H9 (cell line): ENCODE measurements at regions not wholly inside any gene's neighbourhood (a gene's known extent, or its start where the extent isn't known, plus 50 kb on each side); places are given as distances from the start of the nearest gene placed in this dataset.
A peak's percentile ranks its signal among the peaks of the same experiment; 100 is the strongest.

ENCODE experiments used
- DNase-seq: peaks from one replicate; pipeline ENCODE4 v3.0.0-alpha.2; 2017
- H2AFZ ChIP-seq: one replicate; pipeline ENCODE4 v1.6.1; 2013; ENCODE audit warnings: mild to moderate bottlenecking, low read length, control low read depth, moderate library complexity
- H2AK5ac ChIP-seq: 2 replicates; pipeline ENCODE4 v1.6.1; 2013; ENCODE audit warnings: low read length, control low read depth, mixed read lengths; ENCODE audit not compliant: insufficient read length
- H2BK120ac ChIP-seq: one replicate; pipeline ENCODE4 v1.6.1; 2013; ENCODE audit warnings: low read depth, mild to moderate bottlenecking, low read length, control low read depth, inconsistent platforms; ENCODE audit not compliant: poor library complexity, severe bottlenecking
- H2BK12ac ChIP-seq: 2 replicates; pipeline ENCODE4 v1.6.1; 2013; ENCODE audit warnings: low read length, control low read depth, mixed read lengths, low read depth; ENCODE audit not compliant: insufficient read length
- H2BK15ac ChIP-seq: 2 replicates; pipeline ENCODE4 v1.6.1; 2013; ENCODE audit warnings: low read depth, low read length, control low read depth
- H2BK20ac ChIP-seq: one replicate; pipeline ENCODE4 v1.6.1; 2013; ENCODE audit warnings: low read depth, mild to moderate bottlenecking, low read length, control low read depth, inconsistent platforms; ENCODE audit not compliant: poor library complexity, severe bottlenecking
- H2BK5ac ChIP-seq: 2 replicates; pipeline ENCODE4 v1.6.1; 2013; ENCODE audit warnings: low read length, control low read depth, mixed read lengths; ENCODE audit not compliant: insufficient read length
- H3K14ac ChIP-seq: 2 replicates; pipeline ENCODE4 v1.6.1; 2013; ENCODE audit warnings: low read length, control low read depth; ENCODE audit not compliant: insufficient read depth
- H3K18ac ChIP-seq: 2 replicates; pipeline ENCODE4 v1.6.1; 2013; ENCODE audit warnings: low read depth, mild to moderate bottlenecking, mixed read lengths, low read length, control low read depth; ENCODE audit not compliant: insufficient read length
- H3K23ac ChIP-seq: 2 replicates; pipeline ENCODE4 v1.6.1; 2013; ENCODE audit warnings: low read length, control low read depth, mixed read lengths, low read depth; ENCODE audit not compliant: insufficient read length
- H3K23me2 ChIP-seq: 2 replicates; pipeline ENCODE4 v1.6.1; 2013; ENCODE audit warnings: low read depth, mild to moderate bottlenecking, mixed read lengths, low read length, control low read depth; ENCODE audit not compliant: insufficient read length, poor library complexity, severe bottlenecking
- H3K27ac ChIP-seq: 2 replicates; pipeline ENCODE4 v1.5.1; 2013; ENCODE audit warnings: low read length, control low read depth, mixed read lengths, low read depth; ENCODE audit not compliant: insufficient read length
- H3K27me3 ChIP-seq: 2 replicates; pipeline ENCODE4 v1.6.1; 2013; ENCODE audit warnings: low read length, control low read depth, inconsistent platforms; ENCODE audit not compliant: insufficient read depth
- H3K4ac ChIP-seq: 2 replicates; pipeline ENCODE4 v1.6.1; 2013; ENCODE audit warnings: low read depth, mild to moderate bottlenecking, control low read depth, inconsistent platforms, low read length, moderate library complexity
- H3K4me1 ChIP-seq: 2 replicates; pipeline ENCODE4 v1.6.1; 2013; ENCODE audit warnings: low read length, control low read depth, inconsistent platforms; ENCODE audit not compliant: insufficient read depth
- H3K4me2 ChIP-seq: 2 replicates; pipeline ENCODE4 v1.6.1; 2013; ENCODE audit warnings: low read length, control low read depth, mixed read lengths; ENCODE audit not compliant: insufficient read length, insufficient read depth
- H3K56ac ChIP-seq: 2 replicates; pipeline ENCODE4 v1.6.1; 2013; ENCODE audit warnings: low read depth, mild to moderate bottlenecking, mixed read lengths, low read length, control low read depth; ENCODE audit not compliant: insufficient read length
- H3K79me1 ChIP-seq: 2 replicates; pipeline ENCODE4 v1.6.1; 2013; ENCODE audit warnings: low read depth, mild to moderate bottlenecking, moderate library complexity, low read length, control low read depth, inconsistent platforms; ENCODE audit not compliant: insufficient read depth, poor library complexity, severe bottlenecking
- H3K79me2 ChIP-seq: 2 replicates; pipeline ENCODE4 v1.6.1; 2013; ENCODE audit warnings: low read length, control low read depth, inconsistent platforms; ENCODE audit not compliant: insufficient read depth
- H3K9ac ChIP-seq: 2 replicates; pipeline ENCODE4 v1.6.1; 2013; ENCODE audit warnings: low read length, control low read depth, mixed read lengths; ENCODE audit not compliant: insufficient read length; ENCODE audit errors: extremely low read depth
- H3K9me3 ChIP-seq: one replicate; pipeline ENCODE4 v1.6.1; 2013; ENCODE audit warnings: low read depth, low read length, inconsistent platforms; ENCODE audit not compliant: control insufficient read depth
- H3T11ph ChIP-seq: one replicate; pipeline ENCODE4 v1.6.1; 2013; ENCODE audit warnings: mild to moderate bottlenecking, low read length, control low read depth, inconsistent platforms
- H4K20me1 ChIP-seq: one replicate; pipeline ENCODE4 v1.6.1; 2013; ENCODE audit not compliant: control insufficient read depth, insufficient read length, insufficient read depth
- H4K5ac ChIP-seq: 2 replicates; pipeline ENCODE4 v1.6.1; 2013; ENCODE audit warnings: low read depth, mild to moderate bottlenecking, mixed read lengths, low read length, control low read depth; ENCODE audit not compliant: insufficient read length
- H4K8ac ChIP-seq: replicated peaks from 2 replicates; pipeline ENCODE4 v1.6.1; 2013; ENCODE audit warnings: low read length, control low read depth, mixed read lengths, low read depth; ENCODE audit not compliant: insufficient read length
- H4K91ac ChIP-seq: 2 replicates; pipeline ENCODE4 v1.6.1; 2013; ENCODE audit warnings: low read depth, mild to moderate bottlenecking, moderate library complexity, mixed read lengths, low read length, control low read depth; ENCODE audit not compliant: insufficient read length
- H3K27ac Mint-ChIP-seq, 3 experiments: 2 replicates in 2 of 3; 3 replicates in 1 of 3; pipeline ENCODE4 v1.8.0; 2020 to 2021; ENCODE audit warnings: mixed read lengths in 3 of 3, mild to moderate bottlenecking in 1 of 3, moderate library complexity in 1 of 3
- H3K27me3 Mint-ChIP-seq: 2 replicates; pipeline ENCODE4 v1.8.0; 2021; ENCODE audit warnings: low read depth, mild to moderate bottlenecking, moderate library complexity, mixed read lengths
- H3K36me3 Mint-ChIP-seq, 3 experiments: 2 replicates in 2 of 3; 3 replicates in 1 of 3; pipeline ENCODE4 v1.8.0; 2020 to 2021; ENCODE audit warnings: low read depth in 3 of 3, mixed read lengths in 3 of 3; ENCODE audit not compliant: insufficient read depth in 1 of 3
- H3K4me1 Mint-ChIP-seq, 2 experiments: 2 replicates each; pipeline ENCODE4 v1.8.0; 2020; ENCODE audit warnings: mixed read lengths in 2 of 2
- H3K4me3 Mint-ChIP-seq, 2 experiments: 2 replicates in 1 of 2; 3 replicates in 1 of 2; pipeline ENCODE4 v1.8.0; 2020 to 2021; ENCODE audit warnings: mild to moderate bottlenecking in 2 of 2, mixed read lengths in 2 of 2, moderate library complexity in 1 of 2
- H3K9me3 Mint-ChIP-seq, 2 experiments: 2 replicates in 1 of 2; 3 replicates in 1 of 2; pipeline ENCODE4 v1.8.0; 2020; ENCODE audit warnings: mild to moderate bottlenecking in 2 of 2, mixed read lengths in 2 of 2, moderate library complexity in 1 of 2
- CTCF ChIP-seq: fragments of 200-600 bp; sonication (generic); conservative IDR thresholded peaks from 3 replicates; pipeline ENCODE4 v1.8.0; 2021; ENCODE audit warnings: antibody characterized with exemption, mild to moderate bottlenecking
- WGBS: extraction: QIAGEN DNeasy Blood & Tissue Kit; methylation state at CpG from one replicate; pipeline ENCODE4 v1.1.7; 2013; ENCODE audit warnings: missing lambda C conversion rate, low lambda C conversion rate, mixed read lengths; ENCODE audit not compliant: insufficient read length; ENCODE audit errors: extremely low coverage; 5-methylcytosine and 5-hydroxymethylcytosine counted together

GRCh38 chr4:38319456-38320342 is 344.3 kb upstream of the KLF3 start:
- Mint-ChIP-seq H3K27ac (peak overlapping the region; percentile 68 to 90 (median 79); a peak in 3 of 7 replicates), H3K4me3 (no peak overlapping the region; a peak in 1 of 5 replicates), H3K36me3 (no peaks in the 10 kb centered on the region; a peak in 1 of 7 replicates), H3K27me3 (peaks cover 1% of the 10 kb centered on the region), H3K9me3 (peaks cover 0 to 8% of the 10 kb centered on the region in 2 experiments; a peak in 4 of 5 replicates), H3K4me1 (peaks cover 17 to 19% of the 10 kb centered on the region in 2 experiments)
- no peak overlapping the region for H2BK5ac ChIP-seq
- H2AK5ac ChIP-seq, result no peak overlapping the region
- no peak overlapping the region for H3K56ac ChIP-seq
- no peak overlapping the region for H3K18ac ChIP-seq
- H2BK20ac ChIP-seq, result no peak overlapping the region
- no peaks in the 10 kb centered on the region for H3K23me2 ChIP-seq
- TF ChIP-seq CTCF, result peak; percentile 95
- H2BK120ac ChIP-seq, result no peak overlapping the region
- no peak overlapping the region for H4K5ac ChIP-seq
- no peak overlapping the region for H3K4ac ChIP-seq
- no peak overlapping the region for H3K4me2 ChIP-seq
- no peak overlapping the region for H3K23ac ChIP-seq
- H2BK15ac ChIP-seq, result no peak overlapping the region
- H3K79me2 ChIP-seq, result no peaks in the 10 kb centered on the region
- DNase-seq, result peak; percentile 91
- H4K91ac ChIP-seq, result no peak overlapping the region
- H3K4me1 ChIP-seq, result no peaks in the 10 kb centered on the region; the same call in 1 of the 2 replicates
- H3K27me3 ChIP-seq, result no peaks in the 10 kb centered on the region
- WGBS, result no CpG with 5 or more reads among the region's 17 CpGs
- H3T11ph ChIP-seq, result no peak overlapping the region
- no peak overlapping the region for H2BK12ac ChIP-seq
- H2AFZ ChIP-seq, result peak overlapping the region; percentile 85
- H3K79me1 ChIP-seq, result no peaks in the 10 kb centered on the region
- H3K9ac ChIP-seq, result no peak overlapping the region
- no peak overlapping the region for H3K27ac ChIP-seq
- no peak overlapping the region for H4K8ac ChIP-seq
- H3K9me3 ChIP-seq, result no peaks in the 10 kb centered on the region
- no peaks in the 10 kb centered on the region for H4K20me1 ChIP-seq
- H3K14ac ChIP-seq, result no peak overlapping the region
